GM21423 (cell line): ENCODE measurements at regions not wholly inside any gene's neighbourhood (a gene's known extent, or its start where the extent isn't known, plus 50 kb on each side); places are given as distances from the start of the nearest gene placed in this dataset.

Experiments used
- ATAC-seq: cut with Tn5 transposase; IDR thresholded peaks from one replicate; pipeline ENCODE4 v1.9.1; 2021; ENCODE audit warnings: mild to moderate bottlenecking, moderate library complexity; ENCODE audit not compliant: unreplicated experiment

- no peak for ATAC-seq
These were observed 343.2 kb upstream of the TRAM1L1 start for GRCh38 chr4:117428536-117428935.

DNA sequence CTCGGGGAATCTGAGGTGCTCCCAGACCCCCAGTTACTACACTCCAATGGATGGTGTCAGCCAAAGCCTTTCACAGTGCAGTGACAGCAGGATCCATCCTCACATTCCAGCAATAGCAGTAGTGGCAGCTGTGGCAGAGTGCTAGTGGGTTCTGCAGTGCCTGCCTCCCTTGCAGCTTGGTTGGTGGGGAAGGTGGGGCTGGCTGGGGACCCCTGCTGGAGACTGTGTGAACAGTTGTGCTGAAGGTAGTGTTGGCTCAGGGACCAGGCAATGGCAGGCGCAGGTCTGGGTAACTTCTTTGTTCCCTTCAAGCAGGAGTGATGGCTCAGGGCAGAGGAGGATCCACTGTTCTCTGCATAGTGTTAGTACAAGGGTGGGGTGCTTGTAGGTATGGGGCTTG, 343.7 kb upstream of the TRAM1L1 start:
- no peak for ATAC-seq

DNA sequence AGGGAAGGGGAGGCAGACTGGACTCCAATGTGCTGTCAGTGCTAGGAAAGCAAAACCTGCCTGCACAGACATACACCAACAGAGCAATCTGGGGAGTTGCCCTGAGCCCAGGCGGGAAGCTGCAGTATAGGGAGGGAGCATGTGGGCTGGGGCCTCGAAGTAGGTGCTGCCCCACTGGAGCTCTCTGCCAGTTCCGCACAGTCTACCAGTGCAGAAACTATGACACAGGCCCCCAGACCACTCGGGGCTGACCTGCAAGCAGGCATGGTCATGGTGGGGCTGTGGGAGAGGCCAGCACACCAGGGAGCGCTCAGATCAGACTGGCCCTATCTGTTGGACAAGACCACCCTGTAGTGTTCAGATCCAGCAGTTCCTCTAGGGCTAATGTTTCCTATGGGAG, 344.1 kb upstream of the TRAM1L1 start:
- no peak for ATAC-seq

DNA sequence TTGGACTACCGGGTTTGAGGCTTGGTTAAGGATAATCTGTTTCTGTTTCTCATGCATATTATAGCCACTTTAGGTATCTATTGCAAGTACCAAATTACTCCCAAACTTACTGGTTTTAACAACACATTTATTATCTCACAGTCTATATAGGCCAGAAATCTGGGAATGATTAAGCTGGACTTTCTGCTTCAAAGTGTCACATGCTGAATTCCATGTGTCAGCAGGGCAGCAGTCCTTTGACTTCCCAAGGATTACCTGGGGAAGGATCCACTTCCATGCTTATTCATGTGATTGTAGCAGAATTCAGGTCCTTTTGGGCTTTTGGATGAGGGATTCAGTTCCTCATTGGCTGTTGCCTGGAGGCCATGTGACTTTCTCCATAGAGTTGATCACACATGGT, 349.0 kb upstream of the TRAM1L1 start:
- ATAC-seq, result no peak

DNA sequence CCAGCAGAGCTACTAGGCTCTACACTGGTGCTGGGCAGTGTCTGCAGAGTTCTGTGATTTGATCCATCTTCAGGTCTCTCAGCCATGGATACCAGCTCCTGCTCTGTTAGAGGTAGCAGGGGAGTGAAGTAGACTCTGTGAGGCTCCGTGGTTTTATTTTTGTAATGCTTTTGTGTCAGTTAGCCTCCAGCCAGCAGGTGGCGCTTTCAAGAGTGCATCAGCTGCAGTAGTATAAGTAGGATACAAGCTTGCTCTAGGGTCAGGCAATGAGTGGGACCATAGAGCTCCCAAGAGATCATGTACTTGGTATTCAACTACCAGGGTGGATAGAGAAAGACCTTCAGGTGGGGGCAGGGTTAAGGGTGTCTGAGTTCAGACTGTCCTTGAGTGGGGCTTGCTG, 362.5 kb upstream of the TRAM1L1 start:
- ATAC-seq, result no peak

GRCh38 chr4:117455088-117455487, 369.7 kb upstream of the TRAM1L1 start:
- no peak for ATAC-seq

GRCh38 chr4:117466388-117466787, 381.0 kb upstream of the TRAM1L1 start:
- ATAC-seq, result no peak

GRCh38 chr4:117467404-117467803, 382.0 kb upstream of the TRAM1L1 start:
- ATAC-seq, result no peak

GRCh38 chr4:117474987-117475386, 389.6 kb upstream of the TRAM1L1 start:
- ATAC-seq, result no peak

GRCh38 chr4:117477925-117478324, 392.5 kb upstream of the TRAM1L1 start:
- no peak for ATAC-seq

DNA sequence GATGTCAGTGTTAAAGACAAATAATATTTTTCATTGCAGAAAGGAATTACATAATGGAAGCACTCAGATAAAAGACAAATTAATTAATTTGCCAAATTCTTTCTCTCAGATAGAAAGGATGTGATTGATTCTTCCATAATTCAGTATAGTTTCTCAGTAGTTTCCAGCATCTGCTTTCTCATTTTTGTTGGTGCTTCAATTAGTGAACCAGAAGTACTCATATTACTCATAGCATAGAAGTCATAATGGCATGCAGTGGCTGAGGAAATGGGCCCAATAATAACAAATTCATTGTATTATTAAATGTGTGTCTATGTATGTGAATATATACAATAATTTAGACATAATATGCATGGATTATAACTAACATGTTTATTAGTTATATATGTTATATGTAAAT, 393.3 kb upstream of the TRAM1L1 start:
- ATAC-seq, result no peak

- ATAC-seq, result no peak
These were observed 394.3 kb upstream of the TRAM1L1 start for GRCh38 chr4:117479673-117480072.

DNA sequence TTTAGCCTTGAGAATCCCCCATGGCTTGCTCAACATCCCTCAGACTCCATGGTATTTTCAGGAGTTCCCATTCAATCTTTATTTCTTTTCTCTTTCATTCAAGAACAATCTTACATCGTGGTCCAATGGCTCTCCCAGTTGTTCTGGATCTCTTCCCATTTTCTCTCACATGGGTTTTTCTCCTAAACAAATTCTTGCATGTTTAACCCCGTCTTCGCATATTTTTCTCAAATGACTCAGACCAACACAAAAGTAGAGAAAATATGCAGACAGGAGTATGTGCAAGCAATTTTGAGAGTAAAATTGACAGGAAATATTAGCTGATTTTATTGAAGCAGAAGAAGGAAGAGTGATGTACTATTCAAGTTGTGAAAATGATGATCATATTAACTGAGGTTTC, 396.4 kb upstream of the TRAM1L1 start:
- no peak for ATAC-seq

GRCh38 chr4:117488692-117489091, 403.3 kb upstream of the TRAM1L1 start:
- ATAC-seq, result no peak

DNA sequence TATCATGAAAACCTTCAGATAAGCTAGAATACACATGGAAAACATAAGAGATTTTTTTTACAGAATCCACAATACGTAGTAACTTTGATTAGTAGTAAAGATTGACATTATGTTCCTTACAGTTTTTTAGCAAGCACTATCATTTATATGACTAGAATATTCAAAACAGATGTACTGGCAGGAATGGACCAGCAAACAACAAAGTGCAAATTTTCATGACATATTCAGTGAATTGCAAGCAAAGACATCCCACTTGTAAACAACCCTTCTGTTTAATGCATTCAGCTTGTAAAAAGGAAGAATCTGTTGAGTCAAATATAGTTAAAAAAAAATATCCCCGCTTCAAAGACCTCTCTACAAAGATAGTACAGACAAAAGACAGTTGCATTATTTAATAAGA, 403.7 kb upstream of the TRAM1L1 start:
- ATAC-seq, result no peak

GRCh38 chr4:117491516-117491915, 406.1 kb upstream of the TRAM1L1 start:
- ATAC-seq, result no peak

GRCh38 chr4:117495802-117496201, 410.4 kb upstream of the TRAM1L1 start:
- no peak for ATAC-seq

DNA sequence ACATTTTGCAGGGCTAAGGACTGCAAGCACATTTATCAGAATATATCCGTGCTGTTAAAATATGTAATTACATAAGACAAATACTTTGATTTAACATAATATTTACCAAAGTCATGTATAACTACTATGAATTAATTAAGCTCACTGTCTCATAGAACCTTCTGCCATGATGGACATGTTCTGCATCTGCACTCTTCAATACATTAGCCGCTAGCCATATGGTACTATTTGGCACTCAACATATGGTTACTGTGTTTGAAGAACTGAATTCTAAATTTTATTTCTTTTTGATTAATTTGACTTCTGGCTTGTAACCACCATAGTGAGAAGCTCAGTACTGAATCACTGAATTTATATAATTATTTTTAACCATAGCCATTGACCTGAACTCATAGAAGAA, 427.0 kb upstream of the TRAM1L1 start:
- ATAC-seq, result no peak

GRCh38 chr4:117514391-117515175, 429.2 kb upstream of the TRAM1L1 start:
- no peak for ATAC-seq

DNA sequence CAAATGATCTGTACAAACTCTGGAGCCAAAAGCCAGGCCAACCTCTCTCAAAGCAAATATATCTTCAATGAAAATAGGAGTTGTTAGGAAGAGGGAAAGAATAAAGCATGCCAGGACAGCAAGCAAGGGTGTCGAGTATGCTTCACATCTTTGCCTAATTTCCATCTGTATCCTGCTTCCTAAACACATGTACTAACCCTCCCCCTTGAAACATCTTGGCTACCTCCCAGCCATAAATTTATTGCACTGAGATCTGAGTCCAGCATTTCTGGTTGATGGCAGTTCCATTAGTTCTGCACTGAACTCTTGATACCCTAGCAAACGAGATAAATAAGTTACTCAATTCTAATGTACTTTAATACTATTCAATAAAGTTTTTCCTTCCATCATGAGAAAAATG, 430.5 kb upstream of the TRAM1L1 start:
- no peak for ATAC-seq

- ATAC-seq, result no peak
These were observed 442.2 kb upstream of the TRAM1L1 start for GRCh38 chr4:117527601-117528000.

DNA sequence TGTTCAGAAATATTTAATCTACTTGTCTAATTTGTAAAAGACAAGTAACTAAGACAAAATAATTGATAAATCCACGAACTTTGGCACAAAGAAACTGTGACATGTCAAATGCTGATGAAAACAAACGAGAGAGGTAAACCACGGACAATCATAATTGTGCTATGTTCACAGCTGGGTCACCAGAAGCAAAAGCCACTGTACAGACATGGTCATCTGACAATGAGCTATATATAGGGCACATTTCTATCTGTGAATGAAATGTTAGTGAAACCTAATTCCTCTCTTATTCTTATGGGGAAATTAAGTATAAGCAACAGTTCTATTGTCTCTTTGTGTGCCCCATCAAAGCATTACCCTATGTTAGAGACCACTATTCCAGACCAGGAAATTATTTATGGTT, 444.0 kb upstream of the TRAM1L1 start:
- no peak for ATAC-seq

- ATAC-seq, result no peak
These were observed 448.1 kb upstream of the TRAM1L1 start for GRCh38 chr4:117533501-117533900.
